WTC11 (cell line): ENCODE measurements at regions not wholly inside any gene's neighbourhood (a gene's known extent, or its start where the extent isn't known, plus 50 kb on each side); places are given as distances from the start of the nearest gene placed in this dataset.

Experiments used
- ATAC-seq: fragments of 200-7000 bp; cut with Tn5 transposase; 2 replicates; pipeline ENCODE4 v1.10.0; 2021; ENCODE audit warnings: mild to moderate bottlenecking, moderate library complexity
- CTCF ChIA-PET: fragments of 300-600 bp; sonication (Branson Sonifier 250); formaldehyde crosslinking; loops from one replicate; lab custom pipeline; 2021; ENCODE audit warnings: antibody characterized with exemption; lab: Charles Lee
- POLR2A ChIA-PET: fragments of 350-600 bp; sonication (Branson Sonifier 250); formaldehyde crosslinking; loops from one replicate; lab custom pipeline; 2021; ENCODE audit warnings: antibody characterized with exemption; lab: Charles Lee
- DNase-seq: peaks from one replicate; pipeline ENCODE4 v3.0.0; 2021; ENCODE audit warnings: low spot score
- H3K27ac Mint-ChIP-seq: 2 replicates; pipeline ENCODE4 v1.8.0; 2021; ENCODE audit warnings: mixed read lengths
- H3K27me3 Mint-ChIP-seq: 2 replicates; pipeline ENCODE4 v1.8.0; 2021; ENCODE audit warnings: low read depth, mild to moderate bottlenecking, moderate library complexity, mixed read lengths
- H3K36me3 Mint-ChIP-seq: 2 replicates; pipeline ENCODE4 v1.8.0; 2021; ENCODE audit warnings: mixed read lengths
- H3K4me1 Mint-ChIP-seq: 2 replicates; pipeline ENCODE4 v1.8.0; 2022; ENCODE audit warnings: mixed read lengths
- H3K4me3 Mint-ChIP-seq: 2 replicates; pipeline ENCODE4 v1.8.0; 2021; ENCODE audit warnings: mild to moderate bottlenecking, moderate library complexity, mixed read lengths
- H3K9me3 Mint-ChIP-seq: 2 replicates; pipeline ENCODE4 v1.8.0; 2021; ENCODE audit warnings: mixed read lengths
- ATF1 ChIP-seq: sonication (generic); formaldehyde crosslinking; IDR thresholded peaks from 2 replicates; pipeline ENCODE4 v1.8.1; 2023; ENCODE audit warnings: mild to moderate bottlenecking, moderate library complexity, missing genetic modification reagents
- ESRRA ChIP-seq: sonication (generic); formaldehyde crosslinking; IDR thresholded peaks from 2 replicates; pipeline ENCODE4 v1.8.1; 2022; ENCODE audit warnings: mild to moderate bottlenecking, missing genetic modification reagents, borderline replicate concordance
- FOXK1 ChIP-seq: sonication (generic); formaldehyde crosslinking; IDR thresholded peaks from 2 replicates; pipeline ENCODE4 v1.8.0; 2022; ENCODE audit warnings: mild to moderate bottlenecking, moderate library complexity, missing genetic modification reagents
- GRHL2 ChIP-seq: fragments of 250-450 bp; sonication (Bioruptor Pico); IDR thresholded peaks from 2 replicates; pipeline ENCODE4 v1.8.0; 2022; ENCODE audit warnings: mild to moderate bottlenecking, moderate library complexity; ENCODE audit not compliant: insufficient replicate concordance, severe bottlenecking
- MXD4 ChIP-seq: fragments of 250-450 bp; sonication (Bioruptor Pico); IDR thresholded peaks from 2 replicates; pipeline ENCODE4 v1.8.0; 2021; ENCODE audit warnings: mild to moderate bottlenecking, moderate library complexity, borderline replicate concordance
- MYBL2 ChIP-seq: sonication (generic); formaldehyde crosslinking; IDR thresholded peaks from 2 replicates; pipeline ENCODE4 v1.8.1; 2023; ENCODE audit warnings: mild to moderate bottlenecking, moderate library complexity, missing genetic modification reagents
- NFE2L1 ChIP-seq: sonication (generic); formaldehyde crosslinking; IDR thresholded peaks from 2 replicates; pipeline ENCODE4 v1.8.1; 2023; ENCODE audit warnings: missing genetic modification reagents
- SP1 ChIP-seq: sonication (generic); formaldehyde crosslinking; conservative IDR thresholded peaks from 2 replicates; pipeline ENCODE4 v1.8.1; 2022; ENCODE audit warnings: missing genetic modification reagents
- ZNF317 ChIP-seq: sonication (generic); formaldehyde crosslinking; IDR thresholded peaks from 2 replicates; pipeline ENCODE4 v1.8.1; 2023; ENCODE audit warnings: low read depth, mild to moderate bottlenecking, moderate library complexity, missing genetic modification reagents, borderline replicate concordance
- TF ChIP-seq, protein P1 (sequence below): sonication (generic); formaldehyde crosslinking; conservative IDR thresholded peaks from 2 replicates; pipeline ENCODE4 v1.8.1; 2022; ENCODE audit warnings: mild to moderate bottlenecking, missing genetic modification reagents
- TF ChIP-seq, protein P2 (sequence below): sonication (generic); formaldehyde crosslinking; IDR thresholded peaks from 2 replicates; pipeline ENCODE4 v1.8.1; 2023; ENCODE audit warnings: mild to moderate bottlenecking, missing genetic modification reagents
- TF ChIP-seq, protein P3 (sequence below): fragments of 250-450 bp; sonication (Bioruptor Pico); IDR thresholded peaks from 2 replicates; pipeline ENCODE4 v1.9.0; 2021; ENCODE audit warnings: moderate library complexity, mild to moderate bottlenecking, inconsistent platforms, borderline replicate concordance
- TF ChIP-seq, protein P4 (sequence below): fragments of 250-450 bp; sonication (Bioruptor Pico); conservative IDR thresholded peaks from 2 replicates; pipeline ENCODE4 v1.9.0; 2021; ENCODE audit warnings: mild to moderate bottlenecking
- TF ChIP-seq, protein P5 (sequence below): fragments of 250-450 bp; sonication (Bioruptor Pico); IDR thresholded peaks from 2 replicates; pipeline ENCODE4 v1.9.0; 2021; ENCODE audit warnings: mild to moderate bottlenecking
- TF ChIP-seq, protein P6 (sequence below): fragments of 250-450 bp; sonication (Bioruptor Pico); IDR thresholded peaks from 2 replicates; pipeline ENCODE4 v1.9.0; 2021; ENCODE audit warnings: mild to moderate bottlenecking, borderline replicate concordance

DNA sequence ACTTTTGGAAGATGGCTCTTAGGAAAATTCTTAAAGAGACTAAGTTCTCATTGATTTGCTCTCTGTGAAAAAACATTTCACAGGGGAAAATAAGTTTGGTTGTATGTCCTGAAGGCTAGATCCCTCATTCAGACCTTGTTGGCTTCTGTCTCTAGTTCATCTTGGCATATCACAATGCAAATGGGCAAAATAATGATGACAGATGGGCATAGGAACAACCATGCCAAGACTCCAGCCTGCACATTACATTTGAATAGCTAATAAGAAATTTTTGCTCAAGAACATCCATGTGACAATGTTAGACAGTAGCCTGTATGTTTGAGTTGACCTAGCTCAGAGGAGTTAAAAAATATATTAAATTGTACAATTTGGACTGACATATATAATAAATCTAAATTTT lies 292.9 kb downstream of the PLA2G4A start (continued):
- TF ChIP-seq, protein P1, sequence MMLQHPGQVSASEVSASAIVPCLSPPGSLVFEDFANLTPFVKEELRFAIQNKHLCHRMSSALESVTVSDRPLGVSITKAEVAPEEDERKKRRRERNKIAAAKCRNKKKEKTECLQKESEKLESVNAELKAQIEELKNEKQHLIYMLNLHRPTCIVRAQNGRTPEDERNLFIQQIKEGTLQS (CRISPR knock-in tag), result no peak
- no peak for TF ChIP-seq FOXK1 (CRISPR knock-in tag)
- TF ChIP-seq, protein P2, sequence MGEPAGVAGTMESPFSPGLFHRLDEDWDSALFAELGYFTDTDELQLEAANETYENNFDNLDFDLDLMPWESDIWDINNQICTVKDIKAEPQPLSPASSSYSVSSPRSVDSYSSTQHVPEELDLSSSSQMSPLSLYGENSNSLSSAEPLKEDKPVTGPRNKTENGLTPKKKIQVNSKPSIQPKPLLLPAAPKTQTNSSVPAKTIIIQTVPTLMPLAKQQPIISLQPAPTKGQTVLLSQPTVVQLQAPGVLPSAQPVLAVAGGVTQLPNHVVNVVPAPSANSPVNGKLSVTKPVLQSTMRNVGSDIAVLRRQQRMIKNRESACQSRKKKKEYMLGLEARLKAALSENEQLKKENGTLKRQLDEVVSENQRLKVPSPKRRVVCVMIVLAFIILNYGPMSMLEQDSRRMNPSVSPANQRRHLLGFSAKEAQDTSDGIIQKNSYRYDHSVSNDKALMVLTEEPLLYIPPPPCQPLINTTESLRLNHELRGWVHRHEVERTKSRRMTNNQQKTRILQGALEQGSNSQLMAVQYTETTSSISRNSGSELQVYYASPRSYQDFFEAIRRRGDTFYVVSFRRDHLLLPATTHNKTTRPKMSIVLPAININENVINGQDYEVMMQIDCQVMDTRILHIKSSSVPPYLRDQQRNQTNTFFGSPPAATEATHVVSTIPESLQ (CRISPR knock-in tag), result no peak
- no peak for TF ChIP-seq NFE2L1 (CRISPR knock-in tag)
- no peak for TF ChIP-seq MYBL2
- TF ChIP-seq, protein P3, sequence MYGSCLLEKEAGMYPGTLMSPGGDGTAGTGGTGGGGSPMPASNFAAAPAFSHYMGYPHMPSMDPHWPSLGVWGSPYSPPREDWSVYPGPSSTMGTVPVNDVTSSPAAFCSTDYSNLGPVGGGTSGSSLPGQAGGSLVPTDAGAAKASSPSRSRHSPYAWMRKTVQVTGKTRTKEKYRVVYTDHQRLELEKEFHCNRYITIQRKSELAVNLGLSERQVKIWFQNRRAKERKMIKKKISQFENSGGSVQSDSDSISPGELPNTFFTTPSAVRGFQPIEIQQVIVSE (CRISPR knock-in tag), result no peak
- no peak for TF ChIP-seq SP1 (CRISPR knock-in tag)
- TF ChIP-seq GRHL2, result no peak
- TF ChIP-seq, protein P4, sequence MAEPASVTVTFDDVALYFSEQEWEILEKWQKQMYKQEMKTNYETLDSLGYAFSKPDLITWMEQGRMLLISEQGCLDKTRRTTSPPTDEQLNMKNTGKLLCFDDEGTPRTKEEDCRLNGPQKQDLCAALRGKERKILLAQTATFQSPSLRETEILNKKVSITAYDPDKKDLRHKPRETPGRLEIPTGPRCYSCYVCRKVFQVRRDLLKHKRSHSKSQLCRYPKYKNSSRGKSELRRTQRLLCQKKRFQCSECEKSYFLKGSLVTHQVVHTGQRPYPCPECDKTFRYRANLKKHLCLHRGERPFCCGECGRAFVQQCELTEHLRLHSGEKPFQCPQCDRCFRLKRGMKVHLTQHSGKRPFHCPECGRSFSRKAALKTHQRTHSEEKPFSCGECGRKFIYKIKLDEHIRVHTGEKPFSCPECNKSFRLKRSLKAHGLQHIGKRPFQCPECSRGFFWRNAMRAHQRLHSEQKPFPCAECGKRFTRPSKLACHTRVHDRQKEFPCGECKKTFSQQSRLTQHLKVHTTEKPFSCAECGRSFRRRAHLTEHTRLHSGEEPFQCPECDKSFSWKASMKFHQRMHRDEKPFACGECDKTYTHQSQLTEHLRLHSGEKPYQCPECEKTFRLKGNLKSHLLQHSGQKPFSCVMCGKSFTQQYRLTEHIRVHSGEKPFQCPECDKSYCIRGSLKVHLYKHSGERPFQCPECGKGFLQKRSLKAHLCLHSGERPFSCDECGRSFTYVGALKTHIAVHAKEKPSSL, result no peak
- no peak for TF ChIP-seq ZNF317 (CRISPR knock-in tag)

DNA sequence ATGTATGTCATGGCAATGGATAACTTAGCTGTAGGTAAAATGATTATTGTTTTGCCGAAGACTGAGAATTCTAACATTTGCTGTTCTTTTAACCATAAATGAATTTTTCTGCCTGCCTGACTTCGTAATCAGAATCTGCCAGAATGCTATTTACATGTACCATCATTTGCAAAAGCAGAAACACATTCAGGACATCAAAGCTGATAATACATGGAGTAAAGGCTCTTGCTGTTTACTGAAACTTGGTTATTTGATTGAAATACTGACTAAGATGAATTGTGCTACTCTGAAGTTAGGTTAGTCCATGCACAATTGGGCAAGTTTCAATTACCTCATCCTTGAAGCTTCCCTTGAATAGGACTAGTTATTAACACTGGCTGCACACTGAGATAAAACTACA lies 293.8 kb downstream of the PLA2G4A start:
- CTCF ChIA-PET, result no interaction called here
- no peak for ATAC-seq
- Mint-ChIP-seq H3K4me1 (0 out of 2 replicates have a peak, but pooled peaks cover 2% of the 10 kb centered on the region), H3K36me3 (no peaks in the 10 kb centered on the region), H3K4me3 (no peak overlapping the region), H3K9me3 (no peaks in the 10 kb centered on the region), H3K27ac (no peak overlapping the region), H3K27me3 (no peaks in the 10 kb centered on the region)
- POLR2A ChIA-PET, result no interaction called here
- TF ChIP-seq, protein P5, sequence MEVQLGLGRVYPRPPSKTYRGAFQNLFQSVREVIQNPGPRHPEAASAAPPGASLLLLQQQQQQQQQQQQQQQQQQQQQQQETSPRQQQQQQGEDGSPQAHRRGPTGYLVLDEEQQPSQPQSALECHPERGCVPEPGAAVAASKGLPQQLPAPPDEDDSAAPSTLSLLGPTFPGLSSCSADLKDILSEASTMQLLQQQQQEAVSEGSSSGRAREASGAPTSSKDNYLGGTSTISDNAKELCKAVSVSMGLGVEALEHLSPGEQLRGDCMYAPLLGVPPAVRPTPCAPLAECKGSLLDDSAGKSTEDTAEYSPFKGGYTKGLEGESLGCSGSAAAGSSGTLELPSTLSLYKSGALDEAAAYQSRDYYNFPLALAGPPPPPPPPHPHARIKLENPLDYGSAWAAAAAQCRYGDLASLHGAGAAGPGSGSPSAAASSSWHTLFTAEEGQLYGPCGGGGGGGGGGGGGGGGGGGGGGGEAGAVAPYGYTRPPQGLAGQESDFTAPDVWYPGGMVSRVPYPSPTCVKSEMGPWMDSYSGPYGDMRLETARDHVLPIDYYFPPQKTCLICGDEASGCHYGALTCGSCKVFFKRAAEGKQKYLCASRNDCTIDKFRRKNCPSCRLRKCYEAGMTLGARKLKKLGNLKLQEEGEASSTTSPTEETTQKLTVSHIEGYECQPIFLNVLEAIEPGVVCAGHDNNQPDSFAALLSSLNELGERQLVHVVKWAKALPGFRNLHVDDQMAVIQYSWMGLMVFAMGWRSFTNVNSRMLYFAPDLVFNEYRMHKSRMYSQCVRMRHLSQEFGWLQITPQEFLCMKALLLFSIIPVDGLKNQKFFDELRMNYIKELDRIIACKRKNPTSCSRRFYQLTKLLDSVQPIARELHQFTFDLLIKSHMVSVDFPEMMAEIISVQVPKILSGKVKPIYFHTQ (CRISPR knock-in tag), result no peak
- TF ChIP-seq GRHL2 (no peak), ESRRA (CRISPR knock-in tag) (no peak), ATF1 (no peak), FOXK1 (CRISPR knock-in tag) (no peak), MXD4 (CRISPR knock-in tag) (no peak)
- TF ChIP-seq, protein P6, sequence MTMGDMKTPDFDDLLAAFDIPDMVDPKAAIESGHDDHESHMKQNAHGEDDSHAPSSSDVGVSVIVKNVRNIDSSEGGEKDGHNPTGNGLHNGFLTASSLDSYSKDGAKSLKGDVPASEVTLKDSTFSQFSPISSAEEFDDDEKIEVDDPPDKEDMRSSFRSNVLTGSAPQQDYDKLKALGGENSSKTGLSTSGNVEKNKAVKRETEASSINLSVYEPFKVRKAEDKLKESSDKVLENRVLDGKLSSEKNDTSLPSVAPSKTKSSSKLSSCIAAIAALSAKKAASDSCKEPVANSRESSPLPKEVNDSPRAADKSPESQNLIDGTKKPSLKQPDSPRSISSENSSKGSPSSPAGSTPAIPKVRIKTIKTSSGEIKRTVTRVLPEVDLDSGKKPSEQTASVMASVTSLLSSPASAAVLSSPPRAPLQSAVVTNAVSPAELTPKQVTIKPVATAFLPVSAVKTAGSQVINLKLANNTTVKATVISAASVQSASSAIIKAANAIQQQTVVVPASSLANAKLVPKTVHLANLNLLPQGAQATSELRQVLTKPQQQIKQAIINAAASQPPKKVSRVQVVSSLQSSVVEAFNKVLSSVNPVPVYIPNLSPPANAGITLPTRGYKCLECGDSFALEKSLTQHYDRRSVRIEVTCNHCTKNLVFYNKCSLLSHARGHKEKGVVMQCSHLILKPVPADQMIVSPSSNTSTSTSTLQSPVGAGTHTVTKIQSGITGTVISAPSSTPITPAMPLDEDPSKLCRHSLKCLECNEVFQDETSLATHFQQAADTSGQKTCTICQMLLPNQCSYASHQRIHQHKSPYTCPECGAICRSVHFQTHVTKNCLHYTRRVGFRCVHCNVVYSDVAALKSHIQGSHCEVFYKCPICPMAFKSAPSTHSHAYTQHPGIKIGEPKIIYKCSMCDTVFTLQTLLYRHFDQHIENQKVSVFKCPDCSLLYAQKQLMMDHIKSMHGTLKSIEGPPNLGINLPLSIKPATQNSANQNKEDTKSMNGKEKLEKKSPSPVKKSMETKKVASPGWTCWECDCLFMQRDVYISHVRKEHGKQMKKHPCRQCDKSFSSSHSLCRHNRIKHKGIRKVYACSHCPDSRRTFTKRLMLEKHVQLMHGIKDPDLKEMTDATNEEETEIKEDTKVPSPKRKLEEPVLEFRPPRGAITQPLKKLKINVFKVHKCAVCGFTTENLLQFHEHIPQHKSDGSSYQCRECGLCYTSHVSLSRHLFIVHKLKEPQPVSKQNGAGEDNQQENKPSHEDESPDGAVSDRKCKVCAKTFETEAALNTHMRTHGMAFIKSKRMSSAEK (CRISPR knock-in tag), result no peak
- TF ChIP-seq, protein P4, result no peak
- no peak for DNase-seq
